ENCODE measurements at regions not wholly inside any gene's neighbourhood (a gene's known extent, or its start where the extent isn't known, plus 50 kb on each side); places are given as distances from the start of the nearest gene placed in this dataset.

- Histone ChIP-seq H4K20me1 (ENCODE audit: insufficient read depth, low read length) (no peaks in the 10 kb centered on the region), H3K4me3 (ENCODE audit: low read depth in 1 of 2, low read length in 2 of 2) (no peak overlapping the region), H2AFZ (ENCODE audit: low read depth, low read length) (no peak overlapping the region), H3K27me3 (ENCODE audit: insufficient read depth, low read length, poor library complexity) (no peaks in the 10 kb centered on the region), H3K9ac (ENCODE audit: low read depth, low read length) (no peak overlapping the region), H3K9me3 (ENCODE audit: insufficient read depth, low read length, severe bottlenecking) (no peaks in the 10 kb centered on the region), H3K36me3 (ENCODE audit: insufficient read depth, low read length) (no peaks in the 10 kb centered on the region), H3K27ac (ENCODE audit: low read length) (no peak overlapping the region), H3K4me2 (ENCODE audit: insufficient read depth, low read length) (no peak overlapping the region), H3K4me1 (ENCODE audit: insufficient read depth, low read length) (no peaks in the 10 kb centered on the region), H3K79me2 (ENCODE audit: insufficient read depth, low read length) (no peaks in the 10 kb centered on the region)
- TF ChIP-seq EZH2 (IDR thresholded peaks at IDR 0.05; ENCODE audit: borderline replicate concordance, low read depth, low read length, severe bottlenecking) (no peak), CTCF (IDR thresholded peaks at IDR 0.05; ENCODE audit: borderline replicate concordance, extremely low read depth, low read length, poor library complexity, severe bottlenecking) (no peak)
- no peak for DNase-seq
- ATAC-seq (ENCODE audit: insufficient read depth, low read depth) = no peak
These were observed 570.5 kb upstream of the SOX11 start for GRCh38 chr2:5121642-5122041.

GRCh38 chr2:5123582-5124196 is 568.5 kb upstream of the SOX11 start:
- no peaks in the 10 kb centered on the region for H3K36me3 ChIP-seq (ENCODE audit: insufficient read depth, low read length)
- ATAC-seq (ENCODE audit: insufficient read depth, low read depth) (no peak), DNase-seq (no peak)
- no peaks in the 10 kb centered on the region for H4K20me1 ChIP-seq (ENCODE audit: insufficient read depth, low read length)
- H3K9me3 ChIP-seq (ENCODE audit: insufficient read depth, low read length, severe bottlenecking) = no peaks in the 10 kb centered on the region
- no peaks in the 10 kb centered on the region for H3K27me3 ChIP-seq (ENCODE audit: insufficient read depth, low read length, poor library complexity)
- no peak overlapping the region for H3K27ac ChIP-seq (ENCODE audit: low read length)
- no peak overlapping the region for H3K9ac ChIP-seq (ENCODE audit: low read depth, low read length)
- no peaks in the 10 kb centered on the region for H3K79me2 ChIP-seq (ENCODE audit: insufficient read depth, low read length)
- H3K4me2 ChIP-seq (ENCODE audit: insufficient read depth, low read length) = no peak overlapping the region
- H3K4me1 ChIP-seq (ENCODE audit: insufficient read depth, low read length) = no peaks in the 10 kb centered on the region
- no peak overlapping the region for H3K4me3 ChIP-seq (ENCODE audit: low read depth in 1 of 2, low read length in 2 of 2)
- H2AFZ ChIP-seq (ENCODE audit: low read depth, low read length) = no peak overlapping the region
- TF ChIP-seq CTCF (IDR thresholded peaks at IDR 0.05; ENCODE audit: borderline replicate concordance, extremely low read depth, low read length, poor library complexity, severe bottlenecking) (no peak), EZH2 (IDR thresholded peaks at IDR 0.05; ENCODE audit: borderline replicate concordance, low read depth, low read length, severe bottlenecking) (no peak)

- Histone ChIP-seq H3K27ac (ENCODE audit: low read length) (no peak overlapping the region), H3K79me2 (ENCODE audit: insufficient read depth, low read length) (no peaks in the 10 kb centered on the region), H3K4me1 (ENCODE audit: insufficient read depth, low read length) (no peaks in the 10 kb centered on the region), H3K4me3 (ENCODE audit: low read depth in 1 of 2, low read length in 2 of 2) (no peak overlapping the region), H3K4me2 (ENCODE audit: insufficient read depth, low read length) (no peak overlapping the region), H3K9ac (ENCODE audit: low read depth, low read length) (no peak overlapping the region), H4K20me1 (ENCODE audit: insufficient read depth, low read length) (no peaks in the 10 kb centered on the region), H3K9me3 (ENCODE audit: insufficient read depth, low read length, severe bottlenecking) (no peaks in the 10 kb centered on the region), H2AFZ (ENCODE audit: low read depth, low read length) (no peak overlapping the region), H3K27me3 (ENCODE audit: insufficient read depth, low read length, poor library complexity) (no peaks in the 10 kb centered on the region), H3K36me3 (ENCODE audit: insufficient read depth, low read length) (no peaks in the 10 kb centered on the region)
- TF ChIP-seq CTCF (IDR thresholded peaks at IDR 0.05; ENCODE audit: borderline replicate concordance, extremely low read depth, low read length, poor library complexity, severe bottlenecking) = no peak
- no peak for TF ChIP-seq EZH2 (IDR thresholded peaks at IDR 0.05; ENCODE audit: borderline replicate concordance, low read depth, low read length, severe bottlenecking)
- no peak for ATAC-seq (ENCODE audit: insufficient read depth, low read depth)
- DNase-seq = no peak
These were observed 567.0 kb upstream of the SOX11 start for GRCh38 chr2:5125017-5125730.

Measured in DND-41 (cell line).